ENCODE measurements at regions not wholly inside any gene's neighbourhood (a gene's known extent, or its start where the extent isn't known, plus 50 kb on each side); places are given as distances from the start of the nearest gene placed in this dataset.

DNA sequence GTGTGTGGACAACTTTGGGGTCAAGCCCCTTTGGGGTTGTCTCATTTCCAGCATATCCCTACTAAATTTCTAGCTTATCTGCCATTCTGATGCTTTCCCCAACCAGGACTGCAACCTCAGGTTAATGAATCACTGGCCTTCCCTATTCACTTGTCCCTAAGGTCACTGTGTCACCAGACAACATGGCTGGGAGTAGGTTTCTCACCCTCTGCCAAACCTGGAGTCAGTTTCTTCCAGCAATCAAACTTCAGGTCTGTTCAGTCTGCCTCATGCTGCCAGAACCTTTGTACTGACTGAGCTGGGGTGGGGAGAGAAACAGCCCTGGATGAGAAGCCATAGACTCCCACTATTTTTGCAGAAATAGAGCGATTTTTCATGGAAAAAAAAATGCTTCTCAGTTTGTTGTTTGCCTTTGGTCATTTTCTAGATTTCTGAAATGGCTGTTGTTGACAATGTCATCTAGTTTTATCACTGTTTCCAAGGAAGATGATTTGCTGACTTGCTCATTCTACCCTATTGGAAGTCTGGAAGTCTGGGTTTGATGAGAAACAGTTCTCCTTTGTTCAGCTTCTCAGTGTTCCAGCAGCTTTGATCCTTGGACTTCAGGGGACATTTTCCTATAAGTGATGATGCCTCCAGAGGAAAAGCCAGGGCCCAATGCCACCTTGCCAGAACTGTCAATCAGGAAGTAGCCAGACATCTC, 74.8 kb upstream of the IL12A start:
- TF ChIP-seq TAF1 (IDR thresholded peaks at IDR 0.05; ENCODE audit: low read depth) (no peak), EZH2 (IDR thresholded peaks at IDR 0.05; ENCODE audit: borderline replicate concordance, insufficient read depth, low read length, poor library complexity, severe bottlenecking) (no peak), RAD21 (conservative IDR thresholded peaks at IDR 0.05) (no peak), POLR2AphosphoS5 (IDR thresholded peaks at IDR 0.05) (no peak), EP300 (conservative IDR thresholded peaks at IDR 0.05; ENCODE audit: poor library complexity, severe bottlenecking) (no peak)
- TF ChIP-seq, protein P1, sequence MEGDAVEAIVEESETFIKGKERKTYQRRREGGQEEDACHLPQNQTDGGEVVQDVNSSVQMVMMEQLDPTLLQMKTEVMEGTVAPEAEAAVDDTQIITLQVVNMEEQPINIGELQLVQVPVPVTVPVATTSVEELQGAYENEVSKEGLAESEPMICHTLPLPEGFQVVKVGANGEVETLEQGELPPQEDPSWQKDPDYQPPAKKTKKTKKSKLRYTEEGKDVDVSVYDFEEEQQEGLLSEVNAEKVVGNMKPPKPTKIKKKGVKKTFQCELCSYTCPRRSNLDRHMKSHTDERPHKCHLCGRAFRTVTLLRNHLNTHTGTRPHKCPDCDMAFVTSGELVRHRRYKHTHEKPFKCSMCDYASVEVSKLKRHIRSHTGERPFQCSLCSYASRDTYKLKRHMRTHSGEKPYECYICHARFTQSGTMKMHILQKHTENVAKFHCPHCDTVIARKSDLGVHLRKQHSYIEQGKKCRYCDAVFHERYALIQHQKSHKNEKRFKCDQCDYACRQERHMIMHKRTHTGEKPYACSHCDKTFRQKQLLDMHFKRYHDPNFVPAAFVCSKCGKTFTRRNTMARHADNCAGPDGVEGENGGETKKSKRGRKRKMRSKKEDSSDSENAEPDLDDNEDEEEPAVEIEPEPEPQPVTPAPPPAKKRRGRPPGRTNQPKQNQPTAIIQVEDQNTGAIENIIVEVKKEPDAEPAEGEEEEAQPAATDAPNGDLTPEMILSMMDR (IDR thresholded peaks at IDR 0.05; ENCODE audit: poor library complexity, severe bottlenecking), result no peak
- TF ChIP-seq, protein P2, sequence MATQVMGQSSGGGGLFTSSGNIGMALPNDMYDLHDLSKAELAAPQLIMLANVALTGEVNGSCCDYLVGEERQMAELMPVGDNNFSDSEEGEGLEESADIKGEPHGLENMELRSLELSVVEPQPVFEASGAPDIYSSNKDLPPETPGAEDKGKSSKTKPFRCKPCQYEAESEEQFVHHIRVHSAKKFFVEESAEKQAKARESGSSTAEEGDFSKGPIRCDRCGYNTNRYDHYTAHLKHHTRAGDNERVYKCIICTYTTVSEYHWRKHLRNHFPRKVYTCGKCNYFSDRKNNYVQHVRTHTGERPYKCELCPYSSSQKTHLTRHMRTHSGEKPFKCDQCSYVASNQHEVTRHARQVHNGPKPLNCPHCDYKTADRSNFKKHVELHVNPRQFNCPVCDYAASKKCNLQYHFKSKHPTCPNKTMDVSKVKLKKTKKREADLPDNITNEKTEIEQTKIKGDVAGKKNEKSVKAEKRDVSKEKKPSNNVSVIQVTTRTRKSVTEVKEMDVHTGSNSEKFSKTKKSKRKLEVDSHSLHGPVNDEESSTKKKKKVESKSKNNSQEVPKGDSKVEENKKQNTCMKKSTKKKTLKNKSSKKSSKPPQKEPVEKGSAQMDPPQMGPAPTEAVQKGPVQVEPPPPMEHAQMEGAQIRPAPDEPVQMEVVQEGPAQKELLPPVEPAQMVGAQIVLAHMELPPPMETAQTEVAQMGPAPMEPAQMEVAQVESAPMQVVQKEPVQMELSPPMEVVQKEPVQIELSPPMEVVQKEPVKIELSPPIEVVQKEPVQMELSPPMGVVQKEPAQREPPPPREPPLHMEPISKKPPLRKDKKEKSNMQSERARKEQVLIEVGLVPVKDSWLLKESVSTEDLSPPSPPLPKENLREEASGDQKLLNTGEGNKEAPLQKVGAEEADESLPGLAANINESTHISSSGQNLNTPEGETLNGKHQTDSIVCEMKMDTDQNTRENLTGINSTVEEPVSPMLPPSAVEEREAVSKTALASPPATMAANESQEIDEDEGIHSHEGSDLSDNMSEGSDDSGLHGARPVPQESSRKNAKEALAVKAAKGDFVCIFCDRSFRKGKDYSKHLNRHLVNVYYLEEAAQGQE (IDR thresholded peaks at IDR 0.05; ENCODE audit: borderline replicate concordance), result no peak

Data from neural cell (in vitro differentiated cells).